ENCODE measurements at regions not wholly inside any gene's neighbourhood (a gene's known extent, or its start where the extent isn't known, plus 50 kb on each side); places are given as distances from the start of the nearest gene placed in this dataset.

DNA sequence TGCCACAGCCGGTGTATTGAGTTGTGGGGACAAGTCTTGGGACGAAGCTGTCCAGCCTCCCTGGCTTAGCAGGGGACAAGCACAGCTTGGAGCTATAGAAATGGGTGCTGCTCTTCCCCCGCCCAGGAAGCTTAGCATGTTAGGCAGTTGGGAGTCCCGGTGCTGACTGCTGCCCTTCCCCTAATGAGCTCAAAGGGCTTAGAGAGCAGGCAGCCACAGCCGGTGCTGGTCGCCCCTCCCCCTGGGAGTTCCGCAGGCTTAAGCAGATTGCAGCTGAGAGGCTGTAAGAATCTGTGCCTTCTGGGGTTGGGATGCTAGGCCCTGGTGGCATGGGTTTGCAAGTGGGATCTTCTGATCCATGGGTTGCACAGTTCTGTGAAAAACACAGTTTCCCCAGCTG is 237.3 kb downstream of the DCDC2C start:
- TF ChIP-seq, protein P1, sequence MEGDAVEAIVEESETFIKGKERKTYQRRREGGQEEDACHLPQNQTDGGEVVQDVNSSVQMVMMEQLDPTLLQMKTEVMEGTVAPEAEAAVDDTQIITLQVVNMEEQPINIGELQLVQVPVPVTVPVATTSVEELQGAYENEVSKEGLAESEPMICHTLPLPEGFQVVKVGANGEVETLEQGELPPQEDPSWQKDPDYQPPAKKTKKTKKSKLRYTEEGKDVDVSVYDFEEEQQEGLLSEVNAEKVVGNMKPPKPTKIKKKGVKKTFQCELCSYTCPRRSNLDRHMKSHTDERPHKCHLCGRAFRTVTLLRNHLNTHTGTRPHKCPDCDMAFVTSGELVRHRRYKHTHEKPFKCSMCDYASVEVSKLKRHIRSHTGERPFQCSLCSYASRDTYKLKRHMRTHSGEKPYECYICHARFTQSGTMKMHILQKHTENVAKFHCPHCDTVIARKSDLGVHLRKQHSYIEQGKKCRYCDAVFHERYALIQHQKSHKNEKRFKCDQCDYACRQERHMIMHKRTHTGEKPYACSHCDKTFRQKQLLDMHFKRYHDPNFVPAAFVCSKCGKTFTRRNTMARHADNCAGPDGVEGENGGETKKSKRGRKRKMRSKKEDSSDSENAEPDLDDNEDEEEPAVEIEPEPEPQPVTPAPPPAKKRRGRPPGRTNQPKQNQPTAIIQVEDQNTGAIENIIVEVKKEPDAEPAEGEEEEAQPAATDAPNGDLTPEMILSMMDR (conservative IDR thresholded peaks at IDR 0.05) = no peak
- no peak for TF ChIP-seq ZFX (IDR thresholded peaks at IDR 0.05)

All from C4-2B (cell line).